Upper lobe of left lung (tissue), 6 donors: ENCODE measurements at regions not wholly inside any gene's neighbourhood (a gene's known extent, or its start where the extent isn't known, plus 50 kb on each side); places are given as distances from the start of the nearest gene placed in this dataset.

ENCODE experiments used
- ATAC-seq, 2 donors: fragments of 200-7000 bp; cut with Tn5 transposase; one replicate each; pipeline ENCODE4 v1.9.1; 2022; ENCODE audit warnings: mild to moderate bottlenecking in 2 of 2, moderate library complexity in 2 of 2; ENCODE audit not compliant: low FRiP score in 2 of 2
- DNase-seq, 2 donors: peaks; one replicate each; pipeline ENCODE4 v3.0.0-alpha.2; 2019 to 2020
- H3K27ac ChIP-seq, 4 donors: fragments of 200-600 bp; sonication (generic); one replicate each; pipeline ENCODE4 v1.5.1; 2016 to 2019
- H3K27me3 ChIP-seq, 4 donors: fragments of 200-600 bp; sonication (generic); one replicate each; pipeline ENCODE4 v1.5.1; 2017 to 2019
- H3K36me3 ChIP-seq, 4 donors: fragments of 200-600 bp; sonication (generic); one replicate each; pipeline ENCODE4 v1.5.1; 2016 to 2019
- H3K4me1 ChIP-seq, 4 donors: fragments of 200-600 bp; sonication (generic); one replicate each; pipeline ENCODE4 v1.5.1; 2018 to 2019
- H3K4me3 ChIP-seq, 4 donors: fragments of 200-600 bp; sonication (generic); one replicate each; pipeline ENCODE4 v1.5.1; 2017 to 2019; ENCODE audit warnings: mild to moderate bottlenecking in 2 of 4, moderate library complexity in 1 of 4
- H3K9me3 ChIP-seq, 4 donors: fragments of 200-600 bp; sonication (generic); one replicate each; pipeline ENCODE4 v1.5.1; 2018 to 2019
- EP300 ChIP-seq, 4 donors: sonication (generic); formaldehyde crosslinking; IDR thresholded peaks; one replicate each; pipeline ENCODE4 v1.5.1; 2017; ENCODE audit warnings: antibody characterized with exemption in 4 of 4, control low read depth in 2 of 4
- POLR2A ChIP-seq, 4 donors: fragments of 450-650 bp; IDR thresholded peaks; one replicate each; pipeline ENCODE4 v1.5.1; 2016 to 2017; ENCODE audit warnings: antibody characterized with exemption in 4 of 4, mild to moderate bottlenecking in 2 of 4
- POLR2AphosphoS5 ChIP-seq, 2 donors: sonication (generic); formaldehyde crosslinking; IDR thresholded peaks; one replicate each; pipeline ENCODE4 v1.5.1; 2017; ENCODE audit warnings: antibody characterized with exemption in 2 of 2
- WGBS, 2 donors: methylation state at CpG; one replicate each; pipeline ENCODE4 v1.1.5; 2017 to 2018; 5-methylcytosine and 5-hydroxymethylcytosine counted together
- TF ChIP-seq, protein P1 (sequence below), 6 experiments: fragments of 450-650 bp in 4 of 6; fragments of 200-600 bp in 2 of 6; sonication (generic) in 2 of 6; IDR thresholded peaks; one replicate each; pipeline ENCODE4 v1.5.1; 2016 to 2019; ENCODE audit warnings: antibody characterized with exemption in 6 of 6
- donor health status: DM: no; HTN: no; CAD: no; lungs with moderate emphysema.
- donor health status: DM: no; HTN: yes; CAD: no; lungs with severe emphysema.

DNA sequence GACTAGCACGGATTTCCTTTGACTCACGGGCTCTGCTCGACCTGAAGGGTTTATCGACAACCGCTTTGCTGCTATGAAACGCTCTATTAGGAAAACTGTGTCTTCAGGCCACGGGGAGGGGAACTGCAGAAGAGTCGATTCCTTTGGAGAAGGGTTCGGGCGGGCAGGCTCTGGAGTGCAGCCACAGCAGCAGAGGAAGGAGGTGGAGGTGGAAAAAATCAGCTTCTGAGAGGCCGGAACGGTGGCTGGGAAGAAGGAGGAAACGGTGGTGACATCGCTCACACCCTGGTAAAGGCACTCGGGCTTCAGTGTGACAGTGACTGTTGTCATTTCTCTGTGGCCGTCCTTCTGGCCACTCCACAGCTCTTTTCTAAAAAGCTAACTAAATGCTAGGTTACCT lies 64.6 kb upstream of the MGMT start:
- TF ChIP-seq POLR2AphosphoS5 (IDR thresholded peaks at IDR 0.05) (no peak), EP300 (IDR thresholded peaks at IDR 0.05) (no peak), POLR2A (IDR thresholded peaks at IDR 0.05) (no peak)
- TF ChIP-seq, protein P1, sequence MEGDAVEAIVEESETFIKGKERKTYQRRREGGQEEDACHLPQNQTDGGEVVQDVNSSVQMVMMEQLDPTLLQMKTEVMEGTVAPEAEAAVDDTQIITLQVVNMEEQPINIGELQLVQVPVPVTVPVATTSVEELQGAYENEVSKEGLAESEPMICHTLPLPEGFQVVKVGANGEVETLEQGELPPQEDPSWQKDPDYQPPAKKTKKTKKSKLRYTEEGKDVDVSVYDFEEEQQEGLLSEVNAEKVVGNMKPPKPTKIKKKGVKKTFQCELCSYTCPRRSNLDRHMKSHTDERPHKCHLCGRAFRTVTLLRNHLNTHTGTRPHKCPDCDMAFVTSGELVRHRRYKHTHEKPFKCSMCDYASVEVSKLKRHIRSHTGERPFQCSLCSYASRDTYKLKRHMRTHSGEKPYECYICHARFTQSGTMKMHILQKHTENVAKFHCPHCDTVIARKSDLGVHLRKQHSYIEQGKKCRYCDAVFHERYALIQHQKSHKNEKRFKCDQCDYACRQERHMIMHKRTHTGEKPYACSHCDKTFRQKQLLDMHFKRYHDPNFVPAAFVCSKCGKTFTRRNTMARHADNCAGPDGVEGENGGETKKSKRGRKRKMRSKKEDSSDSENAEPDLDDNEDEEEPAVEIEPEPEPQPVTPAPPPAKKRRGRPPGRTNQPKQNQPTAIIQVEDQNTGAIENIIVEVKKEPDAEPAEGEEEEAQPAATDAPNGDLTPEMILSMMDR (IDR thresholded peaks at IDR 0.05): no peak
- no peak for ATAC-seq
- no peaks in the 10 kb centered on the region for H3K4me1 ChIP-seq
- no peak for DNase-seq
- H3K27ac ChIP-seq: no peak overlapping the region
- 81 to 85% methylated on average over 16 of the region's 16 CpGs for WGBS, 2 donors
- H3K36me3 ChIP-seq: no peaks in the 10 kb centered on the region
- no peak overlapping the region for H3K4me3 ChIP-seq
- no peaks in the 10 kb centered on the region for H3K27me3 ChIP-seq
- H3K9me3 ChIP-seq: no peaks in the 10 kb centered on the region

DNA sequence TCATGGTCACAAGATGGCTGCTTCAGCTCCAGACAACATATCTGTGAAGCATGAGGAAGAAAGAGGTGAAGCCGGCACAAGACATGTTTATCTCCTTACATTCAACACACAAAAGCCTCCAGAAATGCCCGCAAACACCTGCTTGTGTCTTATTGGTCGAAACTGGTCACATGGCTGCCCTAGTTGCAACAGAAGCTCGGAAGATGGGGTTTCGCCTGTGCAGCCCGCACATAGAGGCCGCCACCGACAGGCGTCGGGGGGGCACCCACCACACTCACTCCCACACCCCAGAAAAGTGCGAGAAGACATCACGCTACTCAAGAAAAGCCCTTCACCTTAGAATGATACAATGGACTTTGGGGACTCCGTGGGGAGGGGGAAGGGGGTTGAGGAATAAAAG lies 63.0 kb upstream of the MGMT start:
- Histone ChIP-seq H3K4me1 (no peaks in the 10 kb centered on the region), H3K27me3 (no peaks in the 10 kb centered on the region), H3K9me3 (no peaks in the 10 kb centered on the region), H3K27ac (no peak overlapping the region), H3K36me3 (no peaks in the 10 kb centered on the region), H3K4me3 (no peak overlapping the region)
- 91 to 94% methylated on average over 13 of the region's 13 CpGs for WGBS, 2 donors
- DNase-seq (peak in 1 of 2 donors; percentile 44), ATAC-seq (no peak)
- TF ChIP-seq, protein P1 (IDR thresholded peaks at IDR 0.05): no peak
- TF ChIP-seq POLR2A (IDR thresholded peaks at IDR 0.05) (no peak), POLR2AphosphoS5 (IDR thresholded peaks at IDR 0.05) (no peak), EP300 (IDR thresholded peaks at IDR 0.05) (no peak)

DNA sequence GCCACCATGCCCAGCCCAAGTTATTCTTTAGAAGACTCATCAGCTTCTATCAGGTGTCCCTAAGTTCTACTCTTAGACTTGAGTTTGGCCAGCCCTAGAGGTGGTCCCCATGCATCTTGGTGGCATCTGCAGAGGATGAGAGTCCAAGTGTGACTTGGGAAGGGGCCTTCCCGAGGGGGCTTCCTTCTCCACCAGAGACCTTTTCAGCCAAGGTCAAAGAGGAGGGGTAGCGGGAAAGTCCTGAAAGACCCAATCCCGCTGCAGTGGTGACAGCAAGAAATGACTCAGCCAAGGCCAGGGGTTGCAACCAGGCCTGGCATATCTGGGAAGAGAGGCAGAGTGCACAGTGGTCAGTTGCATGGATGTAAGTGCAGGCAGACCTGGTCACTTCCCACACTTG lies 61.7 kb upstream of the MGMT start:
- H3K27me3 ChIP-seq: no peaks in the 10 kb centered on the region
- H3K27ac ChIP-seq: no peak overlapping the region
- WGBS, 2 donors: 83 to 94% methylated on average over 3 of the region's 3 CpGs
- H3K4me1 ChIP-seq: no peaks in the 10 kb centered on the region
- H3K36me3 ChIP-seq: no peaks in the 10 kb centered on the region
- H3K4me3 ChIP-seq: no peak overlapping the region
- DNase-seq: no peak
- H3K9me3 ChIP-seq: no peaks in the 10 kb centered on the region
- no peak for TF ChIP-seq EP300 (IDR thresholded peaks at IDR 0.05)
- TF ChIP-seq, protein P1 (IDR thresholded peaks at IDR 0.05): no peak
- no peak for TF ChIP-seq POLR2A (IDR thresholded peaks at IDR 0.05)
- TF ChIP-seq POLR2AphosphoS5 (IDR thresholded peaks at IDR 0.05): no peak
- no peak for ATAC-seq

DNA sequence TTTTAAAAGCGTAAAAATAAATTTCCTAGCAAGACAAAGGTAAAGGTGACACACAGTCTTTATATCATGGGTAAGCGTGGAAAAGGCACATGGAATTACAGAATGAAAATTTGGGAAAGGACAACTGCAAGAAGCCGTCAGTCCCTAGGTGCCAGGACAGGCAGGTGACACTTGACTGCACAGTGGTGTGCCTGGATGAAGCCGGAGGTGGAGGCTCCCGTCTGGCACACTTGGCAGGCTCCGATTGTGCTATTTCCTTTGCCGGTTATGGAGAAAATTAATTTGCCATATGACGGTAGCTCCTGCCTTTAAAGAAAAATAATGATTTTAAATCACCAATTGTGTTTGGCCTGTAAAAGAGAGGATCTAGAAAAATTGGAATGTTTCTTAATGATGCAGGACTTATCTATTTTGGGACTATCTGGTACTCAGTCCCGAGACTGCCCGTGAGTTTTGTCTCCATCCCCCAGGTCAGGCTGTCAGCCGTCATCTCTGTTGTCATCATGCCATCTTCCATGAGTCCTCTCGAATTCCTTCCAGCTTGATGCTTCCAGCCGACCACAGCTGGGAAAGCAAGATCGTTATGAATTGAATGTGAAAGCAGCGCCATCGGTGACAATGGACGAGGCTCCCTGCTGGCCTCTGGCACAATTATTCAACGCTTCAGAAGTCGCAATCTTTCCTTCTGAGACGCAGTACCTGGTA lies 56.2 kb upstream of the MGMT start:
- ATAC-seq (no peak), DNase-seq (no peak)
- no peak overlapping the region for H3K4me3 ChIP-seq
- TF ChIP-seq POLR2AphosphoS5 (IDR thresholded peaks at IDR 0.05): no peak
- TF ChIP-seq, protein P1 (IDR thresholded peaks at IDR 0.05): no peak
- TF ChIP-seq POLR2A (IDR thresholded peaks at IDR 0.05): no peak
- TF ChIP-seq EP300 (IDR thresholded peaks at IDR 0.05): no peak
- H3K4me1 ChIP-seq: no peaks in the 10 kb centered on the region
- WGBS, 2 donors: 70 to 75% methylated on average over 20 of the region's 20 CpGs
- H3K27ac ChIP-seq: no peak overlapping the region
- H3K9me3 ChIP-seq: no peaks in the 10 kb centered on the region
- H3K36me3 ChIP-seq: no peaks in the 10 kb centered on the region
- H3K27me3 ChIP-seq: no peaks in the 10 kb centered on the region

DNA sequence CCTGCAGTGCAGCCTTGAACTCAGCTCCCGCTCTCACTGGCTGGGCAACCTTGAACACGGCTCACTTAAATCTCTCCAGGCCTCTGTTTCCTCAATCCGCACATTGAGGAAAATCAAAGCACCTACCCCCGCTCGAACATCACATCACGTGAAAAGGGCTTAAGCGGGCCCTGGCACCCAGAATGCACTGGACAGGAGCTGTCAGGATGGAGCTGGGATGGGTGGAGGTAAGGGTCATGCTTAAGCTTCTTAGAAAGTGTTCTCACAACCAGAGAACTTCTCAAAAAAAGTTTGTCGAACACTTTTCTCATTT lies 55.7 kb upstream of the MGMT start:
- H3K9me3 ChIP-seq: no peaks in the 10 kb centered on the region
- TF ChIP-seq EP300 (IDR thresholded peaks at IDR 0.05) (no peak), POLR2A (IDR thresholded peaks at IDR 0.05) (no peak), POLR2AphosphoS5 (IDR thresholded peaks at IDR 0.05) (no peak)
- TF ChIP-seq, protein P1 (IDR thresholded peaks at IDR 0.05): no peak
- no peaks in the 10 kb centered on the region for H3K36me3 ChIP-seq
- ATAC-seq: no peak
- H3K4me3 ChIP-seq: no peak overlapping the region
- H3K27me3 ChIP-seq: no peaks in the 10 kb centered on the region
- H3K27ac ChIP-seq: no peak overlapping the region
- 94 to 97% methylated on average over 8 of the region's 8 CpGs for WGBS, 2 donors
- DNase-seq: no peak
- H3K4me1 ChIP-seq: no peaks in the 10 kb centered on the region
